M059J (cell line): ENCODE measurements at regions not wholly inside any gene's neighbourhood (a gene's known extent, or its start where the extent isn't known, plus 50 kb on each side); places are given as distances from the start of the nearest gene placed in this dataset.
A peak's percentile ranks its signal among the peaks of the same experiment; 100 is the strongest.

Source experiments
- DNase-seq: peaks from one replicate; pipeline ENCODE4 v3.0.0-alpha.2; 2012; ENCODE audit warnings: low read depth

GRCh38 chr14:95413289-95414215 lies 93.8 kb upstream of the CLMN start:
- peak; percentile 22 for DNase-seq

GRCh38 chr14:95410838-95411237 lies 91.1 kb upstream of the CLMN start:
- DNase-seq: no peak

- DNase-seq: no peak
Observed at GRCh38 chr14:95409477-95410272, 90.0 kb upstream of the CLMN start.

GRCh38 chr14:95408731-95409476 lies 89.2 kb upstream of the CLMN start:
- DNase-seq: no peak

GRCh38 chr14:95407354-95407753 lies 87.6 kb upstream of the CLMN start:
- DNase-seq: no peak

GRCh38 chr14:95406756-95407277 lies 87.1 kb upstream of the CLMN start:
- DNase-seq: no peak

GRCh38 chr14:95404583-95404982 lies 84.9 kb upstream of the CLMN start:
- no peak for DNase-seq

GRCh38 chr14:95402578-95402977 lies 82.9 kb upstream of the CLMN start:
- DNase-seq: no peak

- DNase-seq: no peak
Observed at GRCh38 chr14:95402176-95402575, 82.5 kb upstream of the CLMN start.

- DNase-seq: no peak
Observed at GRCh38 chr14:95398630-95399547, 79.2 kb upstream of the CLMN start.

- no peak for DNase-seq
Observed at GRCh38 chr14:95397325-95397724, 77.6 kb upstream of the CLMN start.

GRCh38 chr14:95396221-95396620 lies 76.5 kb upstream of the CLMN start:
- no peak for DNase-seq

- no peak for DNase-seq
Observed at GRCh38 chr14:95395098-95395737, 75.5 kb upstream of the CLMN start.

GRCh38 chr14:95394297-95395097 lies 74.8 kb upstream of the CLMN start:
- DNase-seq: no peak

- DNase-seq: no peak
Observed at GRCh38 chr14:95392841-95393240, 73.1 kb upstream of the CLMN start.

GRCh38 chr14:95391331-95391730 lies 71.6 kb upstream of the CLMN start:
- DNase-seq: no peak

- peak; percentile 13 for DNase-seq
Observed at GRCh38 chr14:95389471-95390011, 69.8 kb upstream of the CLMN start.

GRCh38 chr14:95388699-95389098 lies 69.0 kb upstream of the CLMN start:
- DNase-seq: no peak

GRCh38 chr14:95387826-95388445 lies 68.2 kb upstream of the CLMN start:
- no peak for DNase-seq
